Ovary (tissue), 7 donors: ENCODE measurements at regions not wholly inside any gene's neighbourhood (a gene's known extent, or its start where the extent isn't known, plus 50 kb on each side); places are given as distances from the start of the nearest gene placed in this dataset.

Source experiments
- DNase-seq, 5 donors: peaks; one replicate each; pipeline ENCODE4 v3.0.0-alpha.2; 2019 to 2020
- H3K27ac ChIP-seq, 2 donors: fragments of 200-600 bp; one replicate each; pipeline versions ENCODE4 v1.5.1 to v1.8.0; 2019 to 2022
- H3K27me3 ChIP-seq: fragments of 200-600 bp; one replicate; pipeline ENCODE4 v1.8.0; 2022
- H3K36me3 ChIP-seq: fragments of 200-600 bp; sonication (generic); one replicate; pipeline ENCODE4 v1.5.1; 2019
- H3K4me1 ChIP-seq: one replicate; pipeline ENCODE4 v1.8.1; 2013; ENCODE audit warnings: mild to moderate bottlenecking, moderate library complexity; ENCODE audit not compliant: insufficient read depth
- H3K4me3 ChIP-seq: fragments of 200-600 bp; sonication (generic); one replicate; pipeline ENCODE4 v1.5.1; 2017
- H3K9me3 ChIP-seq, 2 donors: fragments of 200-600 bp in 1 of 2; sonication (generic) in 1 of 2; one replicate each; pipeline versions ENCODE4 v1.5.1 to v1.8.1; 2013 to 2019; ENCODE audit warnings: mild to moderate bottlenecking in 1 of 2, moderate library complexity in 1 of 2
- CTCF ChIP-seq, 3 donors: fragments of 450-650 bp in 2 of 3; fragments of 200-600 bp in 1 of 3; IDR thresholded peaks; one replicate each; pipeline versions ENCODE4 v1.5.1 to v1.8.0; 2016 to 2022; ENCODE audit warnings: antibody characterized with exemption in 3 of 3, mild to moderate bottlenecking in 1 of 3
- EP300 ChIP-seq: sonication (generic); formaldehyde crosslinking; IDR thresholded peaks from one replicate; pipeline ENCODE4 v1.6.1; 2017; ENCODE audit warnings: antibody characterized with exemption
- POLR2A ChIP-seq: fragments of 450-650 bp; IDR thresholded peaks from one replicate; pipeline ENCODE4 v1.6.1; 2017; ENCODE audit warnings: antibody characterized with exemption, mild to moderate bottlenecking, moderate library complexity
- WGBS, 3 donors: extraction: QIAGEN DNeasy Blood & Tissue Kit in 1 of 3; methylation state at CpG; one replicate each; pipeline versions ENCODE4 v1.1.5 to v1.1.7; 2013 to 2017; 5-methylcytosine and 5-hydroxymethylcytosine counted together
- intact Hi-C, 4 donors: fragments of 100-400 bp; cut with DNase I; formaldehyde crosslinking; loops; one replicate each; pipeline versions ENCODE4 v1.11.0 to v1.15.1; 2022 to 2023
- donor health status: DM: no; HTN: no; CAD: no; lungs with moderate emphysema.
- donor health status: DM: no; HTN: no; CAD: no.
- donor health status: Bipolar disorder and iron deficiency.
- donor health status: DM: no; HTN: no; CAD: no.
- donor health status: DM: yes; HTN: yes; CAD: no.

DNA sequence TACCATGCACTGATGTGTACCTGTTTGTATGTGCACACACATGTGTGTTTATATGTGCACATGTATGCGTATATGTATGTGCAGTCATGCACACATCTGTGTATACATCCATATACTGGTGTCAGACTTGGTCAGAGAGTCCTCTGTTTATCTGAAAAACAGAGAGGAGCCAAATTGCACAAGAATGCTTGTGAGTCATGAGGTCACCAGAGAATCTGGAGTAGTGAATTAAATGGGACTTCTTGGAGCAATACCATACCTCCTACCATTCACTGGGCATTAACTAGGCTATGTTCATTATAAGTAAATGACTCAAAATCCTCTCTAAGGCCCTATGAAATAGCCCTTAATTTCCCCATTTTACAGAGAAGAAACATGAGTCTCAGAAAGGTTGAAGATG lies 272.1 kb upstream of the C1orf87 start:
- no peaks in the 10 kb centered on the region for H3K9me3 ChIP-seq
- 82 to 100% (median 94%) methylated on average over 1 of the region's 1 CpG for WGBS, 3 donors
- intact Hi-C loops, result no loop called here
- no peaks in the 10 kb centered on the region for H3K27me3 ChIP-seq
- no peak for DNase-seq
- no peak overlapping the region for H3K4me3 ChIP-seq
- no peaks in the 10 kb centered on the region for H3K36me3 ChIP-seq
- H3K27ac ChIP-seq, result no peak overlapping the region
- H3K4me1 ChIP-seq, result no peaks in the 10 kb centered on the region
- no peak for TF ChIP-seq EP300
- TF ChIP-seq CTCF (IDR thresholded peaks at IDR 0.05), result no peak
- TF ChIP-seq POLR2A, result no peak

DNA sequence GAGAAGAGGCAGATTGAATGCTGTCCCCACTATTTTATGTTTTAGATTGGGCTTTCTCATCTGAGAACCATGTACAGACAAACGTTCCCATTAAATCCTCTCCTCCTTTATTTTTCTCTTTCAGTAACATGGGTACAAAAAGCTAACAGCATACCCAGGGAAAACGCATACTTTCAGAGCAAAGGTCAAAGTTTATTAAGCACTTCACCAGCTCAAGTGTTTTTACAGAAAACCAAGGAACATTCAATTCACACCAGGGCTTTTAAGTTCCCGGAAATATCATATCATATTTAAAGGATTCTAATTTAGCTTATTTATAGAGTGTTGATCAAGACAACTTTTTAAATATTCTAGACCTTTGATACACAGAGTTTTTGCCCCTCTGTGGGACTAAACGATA lies 271.5 kb upstream of the C1orf87 start:
- 62 to 71% (median 70%) methylated on average over 4 of the region's 4 CpGs for WGBS, 3 donors
- Histone ChIP-seq H3K27ac (no peak overlapping the region), H3K4me1 (no peaks in the 10 kb centered on the region), H3K9me3 (no peaks in the 10 kb centered on the region), H3K4me3 (no peak overlapping the region), H3K27me3 (no peaks in the 10 kb centered on the region), H3K36me3 (no peaks in the 10 kb centered on the region)
- intact Hi-C loops, result no loop called here
- TF ChIP-seq POLR2A (no peak), CTCF (IDR thresholded peaks at IDR 0.05) (no peak), EP300 (no peak)
- DNase-seq, result no peak

DNA sequence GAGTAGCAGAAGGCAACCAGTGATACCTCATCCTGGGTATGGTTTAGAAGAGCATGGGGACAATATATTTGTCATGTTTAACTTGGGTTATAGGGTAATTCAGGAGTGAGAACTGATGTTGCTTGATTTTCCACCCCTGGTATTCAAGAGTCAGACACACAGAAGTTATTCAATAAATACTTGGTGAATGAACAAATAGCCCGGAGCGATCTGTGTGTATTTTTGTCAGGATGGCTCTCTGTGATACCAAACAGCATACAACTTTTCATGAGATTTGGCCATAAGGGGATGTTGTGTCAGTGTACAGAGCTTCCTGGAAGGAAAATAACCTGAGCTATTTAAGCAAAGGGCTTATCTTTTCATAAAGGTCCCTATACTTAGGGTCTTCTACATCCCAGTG lies 270.2 kb upstream of the C1orf87 start:
- intact Hi-C loops, result no loop called here
- TF ChIP-seq POLR2A, result no peak
- TF ChIP-seq CTCF (IDR thresholded peaks at IDR 0.05), result no peak
- TF ChIP-seq EP300, result no peak
- Histone ChIP-seq H3K27ac (no peak overlapping the region), H3K36me3 (no peaks in the 10 kb centered on the region), H3K27me3 (no peaks in the 10 kb centered on the region), H3K9me3 (no peaks in the 10 kb centered on the region), H3K4me1 (no peaks in the 10 kb centered on the region), H3K4me3 (no peak overlapping the region)
- no peak for DNase-seq
- WGBS, 3 donors, result 88 to 98% (median 98%) methylated on average over 2 of the region's 2 CpGs

DNA sequence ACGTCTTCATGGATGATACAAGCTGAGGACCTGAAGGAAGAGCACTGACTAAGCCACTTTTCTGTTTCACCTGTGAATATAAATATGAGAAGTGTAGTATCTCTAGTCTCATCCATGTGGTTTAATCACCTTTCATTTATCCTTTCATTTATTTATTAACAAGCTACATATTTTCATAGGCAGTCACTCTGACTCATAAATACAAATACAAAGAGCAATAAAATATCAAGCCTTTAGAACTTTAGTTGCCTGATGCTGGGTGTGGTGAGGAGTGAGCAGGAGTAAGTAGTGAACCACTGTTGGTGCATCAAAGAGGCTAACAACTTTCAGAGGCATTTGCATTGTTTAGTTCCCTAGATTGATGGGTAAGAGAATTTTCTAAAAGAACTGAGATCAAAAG lies 269.0 kb upstream of the C1orf87 start:
- H3K9me3 ChIP-seq, result no peaks in the 10 kb centered on the region
- WGBS, 3 donors, result 38 to 93% (median 82%) methylated on average over 1 of the region's 1 CpG
- intact Hi-C loops, result no loop called here
- no peak for TF ChIP-seq POLR2A
- TF ChIP-seq EP300, result no peak
- TF ChIP-seq CTCF (IDR thresholded peaks at IDR 0.05), result no peak
- H3K4me3 ChIP-seq, result no peak overlapping the region
- H3K36me3 ChIP-seq, result no peaks in the 10 kb centered on the region
- no peaks in the 10 kb centered on the region for H3K4me1 ChIP-seq
- no peak for DNase-seq
- H3K27me3 ChIP-seq, result no peaks in the 10 kb centered on the region
- no peak overlapping the region for H3K27ac ChIP-seq

DNA sequence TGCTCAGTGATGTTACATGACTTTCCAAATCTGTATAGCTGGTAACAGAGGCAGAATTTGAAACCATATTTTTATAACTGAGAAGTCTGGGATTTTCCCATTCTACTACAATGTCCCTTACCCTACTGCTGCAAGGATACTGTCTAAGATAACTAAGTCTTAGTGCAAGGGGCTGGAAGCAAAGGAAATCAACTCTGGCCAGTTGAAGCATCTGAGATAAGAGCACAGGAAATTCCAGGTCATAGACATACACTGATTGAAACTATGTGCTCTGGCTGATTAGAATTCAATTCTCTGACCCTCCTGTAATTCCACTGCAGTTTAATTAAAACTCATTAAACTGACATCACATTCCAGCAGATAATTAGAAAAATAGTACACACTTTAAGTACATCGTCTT lies 267.7 kb upstream of the C1orf87 start:
- TF ChIP-seq POLR2A (no peak), CTCF (IDR thresholded peaks at IDR 0.05) (no peak), EP300 (no peak)
- no peak for DNase-seq
- WGBS, 3 donors, result 75 to 82% (median 77%) methylated on average over 1 of the region's 1 CpG
- Histone ChIP-seq H3K9me3 (no peaks in the 10 kb centered on the region), H3K36me3 (no peaks in the 10 kb centered on the region), H3K4me1 (no peaks in the 10 kb centered on the region), H3K4me3 (no peak overlapping the region), H3K27me3 (no peaks in the 10 kb centered on the region), H3K27ac (no peak overlapping the region)
- intact Hi-C loops, result no loop called here
